Duodenal mucosa (tissue), 2 donors: ENCODE measurements at regions not wholly inside any gene's neighbourhood (a gene's known extent, or its start where the extent isn't known, plus 50 kb on each side); places are given as distances from the start of the nearest gene placed in this dataset.

Experiments
- H3K27ac ChIP-seq: one replicate; pipeline ENCODE4 v1.7.0; 2013; ENCODE audit warnings: low read depth, low read length
- H3K27me3 ChIP-seq, 2 donors: one replicate each; pipeline ENCODE4 v1.7.0; 2013; ENCODE audit warnings: low read length in 2 of 2, control low read depth in 1 of 2; ENCODE audit not compliant: insufficient read depth in 2 of 2, control insufficient read depth in 1 of 2
- H3K36me3 ChIP-seq, 2 donors: one replicate each; pipeline ENCODE4 v1.7.0; 2013; ENCODE audit warnings: low read length in 2 of 2, control low read depth in 1 of 2; ENCODE audit not compliant: insufficient read depth in 2 of 2, control insufficient read depth in 1 of 2
- H3K4me1 ChIP-seq, 2 donors: one replicate each; pipeline ENCODE4 v1.7.0; 2013; ENCODE audit warnings: low read length in 2 of 2, control low read depth in 1 of 2; ENCODE audit not compliant: insufficient read depth in 2 of 2, control insufficient read depth in 1 of 2
- H3K4me3 ChIP-seq, 2 donors: one replicate each; pipeline ENCODE4 v1.7.0; 2013; ENCODE audit warnings: low read length in 2 of 2, low read depth in 1 of 2
- H3K9ac ChIP-seq, 2 donors: one replicate each; pipeline ENCODE4 v1.7.0; 2013; ENCODE audit warnings: low read length in 2 of 2, low read depth in 1 of 2
- H3K9me3 ChIP-seq, 2 donors: one replicate each; pipeline ENCODE4 v1.7.0; 2013; ENCODE audit warnings: low read length in 2 of 2, control low read depth in 1 of 2; ENCODE audit not compliant: control insufficient read depth in 1 of 2

- Histone ChIP-seq H3K27me3 (no peaks in the 10 kb centered on the region), H3K27ac (no peak overlapping the region), H3K4me1 (no peaks in the 10 kb centered on the region), H3K9ac (no peak overlapping the region), H3K4me3 (no peak overlapping the region), H3K9me3 (no peaks in the 10 kb centered on the region), H3K36me3 (no peaks in the 10 kb centered on the region)
Observed at GRCh38 chr3:110210086-110210660, 861.4 kb upstream of the NECTIN3 start.

DNA sequence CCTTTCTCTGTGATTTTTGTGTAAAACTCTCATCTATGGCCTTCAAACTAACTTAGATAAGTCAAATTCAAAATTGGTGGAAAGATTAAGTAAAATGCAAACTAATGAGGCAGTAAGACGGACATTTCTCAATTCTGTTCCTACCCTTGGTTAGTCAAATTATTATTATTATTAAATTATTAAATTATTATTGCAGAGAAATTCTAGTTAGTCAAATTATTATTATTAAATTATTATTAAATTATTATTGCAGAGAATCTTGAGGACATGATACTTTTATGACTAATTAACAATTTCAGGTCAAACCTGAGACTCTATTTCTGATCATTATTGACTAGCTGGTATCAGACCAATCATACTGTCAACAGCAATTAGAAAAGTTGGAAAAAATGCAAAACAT, 845.0 kb upstream of the NECTIN3 start:
- Histone ChIP-seq H3K9ac (no peak overlapping the region), H3K27me3 (no peaks in the 10 kb centered on the region), H3K4me3 (no peak overlapping the region), H3K27ac (no peak overlapping the region), H3K9me3 (no peaks in the 10 kb centered on the region), H3K4me1 (no peaks in the 10 kb centered on the region), H3K36me3 (no peaks in the 10 kb centered on the region)

- no peak overlapping the region for H3K9ac ChIP-seq
- no peaks in the 10 kb centered on the region for H3K9me3 ChIP-seq
- H3K36me3 ChIP-seq = no peaks in the 10 kb centered on the region
- no peak overlapping the region for H3K4me3 ChIP-seq
- no peaks in the 10 kb centered on the region for H3K27me3 ChIP-seq
- no peak overlapping the region for H3K27ac ChIP-seq
- H3K4me1 ChIP-seq = no peaks in the 10 kb centered on the region
Observed at GRCh38 chr3:110227991-110228390, 843.6 kb upstream of the NECTIN3 start.

DNA sequence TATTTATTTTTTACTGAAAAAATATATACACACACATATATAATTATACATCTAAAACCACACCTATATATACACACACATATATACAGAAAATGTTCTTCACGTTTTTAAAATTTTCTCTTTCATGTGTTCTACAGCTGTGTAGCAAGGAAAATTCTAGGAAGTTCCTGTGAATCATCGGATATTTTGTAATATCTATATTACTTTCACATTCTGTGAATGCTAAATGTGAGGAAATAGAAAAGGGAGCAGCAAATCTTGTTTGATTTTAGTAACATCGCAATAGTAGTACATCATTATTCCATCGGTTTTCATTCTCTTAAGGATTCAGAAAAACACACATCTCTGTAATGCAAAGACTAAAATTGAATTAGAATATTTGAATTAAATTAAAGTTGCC, 836.8 kb upstream of the NECTIN3 start:
- Histone ChIP-seq H3K4me1 (no peaks in the 10 kb centered on the region), H3K9ac (no peak overlapping the region), H3K36me3 (no peaks in the 10 kb centered on the region), H3K4me3 (no peak overlapping the region), H3K9me3 (no peaks in the 10 kb centered on the region), H3K27me3 (no peaks in the 10 kb centered on the region), H3K27ac (no peak overlapping the region)

- H3K27ac ChIP-seq = no peak overlapping the region
- H3K9ac ChIP-seq = no peak overlapping the region
- H3K27me3 ChIP-seq = no peaks in the 10 kb centered on the region
- no peaks in the 10 kb centered on the region for H3K4me1 ChIP-seq
- H3K9me3 ChIP-seq = no peaks in the 10 kb centered on the region
- H3K36me3 ChIP-seq = no peaks in the 10 kb centered on the region
- no peak overlapping the region for H3K4me3 ChIP-seq
Observed at GRCh38 chr3:110236976-110237610, 834.5 kb upstream of the NECTIN3 start.

GRCh38 chr3:110243081-110243480, 828.5 kb upstream of the NECTIN3 start:
- Histone ChIP-seq H3K27ac (no peak overlapping the region), H3K36me3 (no peaks in the 10 kb centered on the region), H3K4me3 (no peak overlapping the region), H3K4me1 (no peaks in the 10 kb centered on the region), H3K9me3 (no peaks in the 10 kb centered on the region), H3K9ac (no peak overlapping the region), H3K27me3 (no peaks in the 10 kb centered on the region)

- Histone ChIP-seq H3K36me3 (no peaks in the 10 kb centered on the region), H3K4me3 (no peak overlapping the region), H3K27me3 (no peaks in the 10 kb centered on the region), H3K27ac (no peak overlapping the region), H3K4me1 (no peaks in the 10 kb centered on the region), H3K9ac (no peak overlapping the region), H3K9me3 (no peaks in the 10 kb centered on the region)
Observed at GRCh38 chr3:110246796-110247376, 824.7 kb upstream of the NECTIN3 start.

- no peak overlapping the region for H3K27ac ChIP-seq
- H3K4me1 ChIP-seq = no peaks in the 10 kb centered on the region
- H3K36me3 ChIP-seq = no peaks in the 10 kb centered on the region
- no peak overlapping the region for H3K9ac ChIP-seq
- no peaks in the 10 kb centered on the region for H3K9me3 ChIP-seq
- no peak overlapping the region for H3K4me3 ChIP-seq
- H3K27me3 ChIP-seq = no peaks in the 10 kb centered on the region
Observed at GRCh38 chr3:110248666-110249065, 823.0 kb upstream of the NECTIN3 start.

DNA sequence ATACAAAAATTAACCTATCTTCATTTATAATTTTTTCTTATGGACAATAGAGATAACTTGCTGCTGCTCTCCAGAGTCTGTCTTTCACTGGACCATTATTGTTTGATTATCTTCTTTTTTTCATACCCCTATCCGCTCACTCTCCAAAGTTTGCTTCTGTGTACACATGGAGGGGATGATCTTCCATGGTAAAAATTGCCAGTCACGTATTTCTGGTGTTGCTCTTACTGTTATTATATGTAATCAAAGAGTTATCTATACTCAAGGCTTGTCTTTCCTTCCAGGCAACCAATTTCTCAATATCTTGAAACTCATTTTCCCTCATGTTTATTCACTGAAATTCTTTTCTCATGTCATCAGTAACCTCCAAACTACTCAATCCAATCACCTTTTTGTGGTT, 817.8 kb upstream of the NECTIN3 start:
- H3K36me3 ChIP-seq = no peaks in the 10 kb centered on the region
- no peak overlapping the region for H3K9ac ChIP-seq
- no peak overlapping the region for H3K4me3 ChIP-seq
- no peak overlapping the region for H3K27ac ChIP-seq
- no peaks in the 10 kb centered on the region for H3K27me3 ChIP-seq
- H3K4me1 ChIP-seq = no peaks in the 10 kb centered on the region
- no peaks in the 10 kb centered on the region for H3K9me3 ChIP-seq

DNA sequence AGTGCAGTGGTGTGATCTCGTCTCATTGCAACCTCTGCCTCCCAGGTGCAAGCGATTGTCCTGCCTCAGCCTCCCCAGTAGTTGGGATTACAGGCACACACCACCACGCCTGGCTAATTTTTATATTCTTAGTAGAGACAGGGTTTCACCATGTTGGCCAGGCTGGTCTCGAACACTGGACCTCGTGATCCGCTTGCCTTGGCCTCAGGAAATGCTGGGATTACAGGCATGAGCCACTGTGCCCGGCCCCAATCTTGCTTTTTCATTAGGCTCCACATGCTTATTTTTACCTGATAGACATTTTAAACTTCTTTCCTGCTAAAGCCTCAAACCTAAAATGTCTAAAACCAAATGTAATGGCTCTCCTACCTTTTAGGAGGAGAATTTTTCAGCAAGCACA, 817.0 kb upstream of the NECTIN3 start:
- no peak overlapping the region for H3K9ac ChIP-seq
- H3K4me1 ChIP-seq = no peaks in the 10 kb centered on the region
- no peaks in the 10 kb centered on the region for H3K36me3 ChIP-seq
- H3K27ac ChIP-seq = no peak overlapping the region
- H3K9me3 ChIP-seq = no peaks in the 10 kb centered on the region
- H3K4me3 ChIP-seq = no peak overlapping the region
- no peaks in the 10 kb centered on the region for H3K27me3 ChIP-seq
